Stimulated activated CD4-positive, alpha-beta T cell treated with anti-CD3 and anti-CD28 coated beads, Interleukin-4, amount 100 ng/mL, for 4 hours (primary cell): ENCODE measurements at regions not wholly inside any gene's neighbourhood (a gene's known extent, or its start where the extent isn't known, plus 50 kb on each side); places are given as distances from the start of the nearest gene placed in this dataset.

Experiments used
- DNase-seq, 2 experiments: peaks; one replicate each; pipeline ENCODE4 v3.0.0-alpha.2; 2020

DNA sequence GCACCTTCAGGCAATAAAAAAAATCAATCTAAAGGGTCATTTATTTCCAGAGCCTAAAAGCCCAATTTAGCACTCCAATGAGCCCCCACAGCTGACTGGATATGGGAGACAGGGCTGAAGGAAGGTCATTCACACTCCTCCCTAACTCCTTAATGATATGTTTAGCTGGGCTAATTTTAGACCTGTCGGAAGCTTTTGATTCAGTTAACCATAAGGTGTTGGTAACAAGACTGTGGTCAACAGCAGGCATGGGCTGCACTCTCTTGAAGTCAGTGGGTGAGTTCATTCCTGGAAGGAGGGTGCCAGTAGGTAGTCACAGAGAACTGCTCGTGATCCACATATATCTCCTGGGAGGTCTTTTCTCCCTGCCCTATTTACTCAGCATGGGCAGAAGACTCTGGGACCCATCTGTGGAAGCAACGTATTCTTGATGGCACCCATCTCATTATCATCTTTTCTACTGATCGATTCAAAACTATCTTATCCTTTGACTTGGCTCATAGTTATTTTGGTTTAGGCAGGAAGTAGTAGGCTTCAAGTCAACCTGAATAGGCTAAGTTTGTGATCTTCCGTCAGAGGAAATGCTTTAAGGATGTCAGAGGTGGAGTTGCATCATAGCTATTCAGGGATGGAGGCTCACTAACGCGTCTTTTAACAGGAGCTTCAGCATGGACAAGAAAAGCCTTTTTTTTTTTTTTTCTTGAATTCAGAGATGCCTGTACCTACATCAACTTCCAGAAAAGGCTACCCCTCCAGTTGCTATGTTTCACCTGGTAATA, 367.7 kb upstream of the SLC30A5 start:
- DNase-seq, result no peak

DNA sequence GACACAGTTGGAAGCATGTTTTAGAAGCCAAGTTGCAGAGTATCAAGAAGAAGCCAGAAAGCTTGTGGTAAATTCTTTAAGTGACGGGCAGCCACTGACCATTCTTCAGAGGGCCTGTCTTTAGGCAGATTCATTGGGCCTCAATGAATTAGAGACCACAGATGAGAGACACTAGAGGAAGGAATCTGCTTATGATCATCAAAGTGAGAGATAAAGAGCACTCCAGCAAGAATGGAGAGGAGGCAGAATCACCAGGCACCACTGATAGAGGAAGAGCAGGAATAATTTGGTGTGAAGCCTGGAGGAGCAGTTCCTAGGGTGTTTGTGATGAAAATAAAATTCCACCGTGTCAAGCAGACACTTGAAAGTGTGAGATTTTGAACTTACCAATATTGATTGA, 365.9 kb upstream of the SLC30A5 start:
- DNase-seq, result no peak

GRCh38 chr5:68729678-68730077, 364.1 kb upstream of the SLC30A5 start:
- DNase-seq, result no peak

DNA sequence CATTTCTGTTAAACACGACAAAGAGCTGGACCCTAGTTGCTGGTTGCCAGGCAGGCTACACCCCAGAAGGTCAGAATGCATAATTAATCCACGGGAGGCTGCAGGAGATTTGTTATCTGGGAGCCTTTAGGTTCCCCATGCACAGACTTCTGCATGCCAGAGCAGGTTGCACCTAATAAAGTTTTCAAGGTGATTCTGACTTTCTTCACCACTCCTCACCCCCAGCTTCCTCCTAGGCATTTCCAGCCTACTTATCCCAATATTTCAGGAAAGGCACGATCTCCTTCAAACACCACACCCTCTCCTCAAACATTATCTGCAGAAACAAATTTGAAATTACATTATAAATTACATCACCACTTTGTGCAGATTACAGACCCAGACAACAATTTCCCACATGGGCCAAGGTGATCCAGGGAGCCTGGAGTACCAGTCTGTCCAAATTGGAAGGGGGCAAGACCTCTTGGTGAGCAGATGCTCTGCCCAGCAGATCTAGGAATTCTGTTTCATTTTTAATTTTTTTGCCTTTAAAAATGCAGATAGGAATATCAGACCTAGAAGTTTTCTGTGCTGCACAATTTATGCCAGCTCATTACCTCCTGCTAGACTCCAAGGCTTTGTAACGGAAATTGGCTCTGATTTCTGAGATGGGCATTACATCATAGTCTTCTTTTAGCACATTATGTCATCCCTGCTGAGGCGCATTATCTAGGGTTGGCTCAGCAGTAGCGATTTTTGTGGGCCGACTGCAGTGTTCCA, 363.4 kb upstream of the SLC30A5 start:
- DNase-seq, result no peak

DNA sequence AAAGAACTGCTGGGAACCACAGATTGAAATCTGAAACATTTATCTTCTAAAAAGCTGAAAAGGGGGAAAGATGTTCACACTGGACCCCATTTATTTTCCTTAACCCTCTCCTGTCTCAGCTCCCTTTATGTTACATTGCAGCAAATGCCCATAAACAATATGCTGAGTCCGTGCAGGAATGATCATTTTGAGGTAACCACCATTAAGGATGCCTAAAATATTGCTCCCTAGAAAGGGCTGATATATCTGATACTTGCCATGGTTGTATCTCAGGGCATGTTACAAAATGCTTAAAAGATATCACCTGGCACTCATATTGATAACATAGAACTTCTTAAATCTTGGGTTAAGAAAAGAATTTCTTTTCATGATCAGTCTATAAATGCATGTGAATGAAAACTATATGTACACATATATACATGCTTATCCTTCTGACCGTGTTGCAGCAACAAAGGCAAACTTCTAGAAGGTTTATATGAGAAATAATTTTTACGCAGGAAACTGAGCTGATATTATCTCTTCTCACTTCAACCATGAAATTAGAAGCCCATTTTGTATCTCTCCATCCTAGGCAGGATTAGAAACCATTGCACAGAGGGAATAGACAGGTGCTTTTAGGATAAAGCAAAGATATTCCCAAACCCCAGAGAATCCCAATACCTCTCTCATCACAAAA, 362.7 kb upstream of the SLC30A5 start:
- DNase-seq, result no peak

GRCh38 chr5:68732251-68732650, 361.6 kb upstream of the SLC30A5 start:
- DNase-seq, result no peak

DNA sequence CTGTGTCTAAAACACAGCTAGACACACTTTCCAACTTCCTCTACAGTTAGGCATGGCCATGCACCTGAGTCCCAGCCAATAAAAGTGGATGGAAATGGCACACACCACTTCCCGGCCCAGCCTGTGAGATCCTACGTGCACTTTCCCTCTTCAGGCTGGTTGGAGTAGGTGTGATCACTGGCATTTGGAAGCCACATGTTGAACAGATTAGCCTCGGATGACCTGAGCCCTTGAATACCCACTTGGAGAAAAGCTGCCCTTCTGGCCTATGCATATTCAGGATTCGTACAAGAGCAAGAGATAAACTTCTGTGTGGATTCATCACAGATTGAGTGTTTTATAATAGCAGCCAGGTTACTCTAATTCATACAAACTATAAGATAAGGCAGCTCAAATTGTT, 359.0 kb upstream of the SLC30A5 start:
- no peak for DNase-seq

DNA sequence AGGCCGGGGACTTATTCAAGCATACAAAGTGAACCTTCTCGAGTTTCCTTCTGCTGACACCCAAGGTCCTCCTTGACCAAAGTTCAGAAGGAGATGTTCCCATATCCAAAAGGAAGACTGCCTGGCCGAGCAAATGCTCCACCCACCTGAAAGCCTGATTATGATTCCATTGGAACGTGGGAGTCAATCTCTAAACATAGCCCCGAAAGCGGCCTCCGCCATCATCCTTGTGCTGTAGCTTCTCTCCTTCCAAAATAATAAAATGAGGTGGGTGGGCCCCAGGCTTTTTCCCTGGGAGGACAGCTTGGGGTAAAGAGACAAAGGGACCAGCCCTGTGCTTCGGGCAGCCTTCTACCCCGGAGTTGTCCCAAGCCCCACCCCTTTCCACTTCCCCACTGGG, 355.6 kb upstream of the SLC30A5 start:
- no peak for DNase-seq

DNA sequence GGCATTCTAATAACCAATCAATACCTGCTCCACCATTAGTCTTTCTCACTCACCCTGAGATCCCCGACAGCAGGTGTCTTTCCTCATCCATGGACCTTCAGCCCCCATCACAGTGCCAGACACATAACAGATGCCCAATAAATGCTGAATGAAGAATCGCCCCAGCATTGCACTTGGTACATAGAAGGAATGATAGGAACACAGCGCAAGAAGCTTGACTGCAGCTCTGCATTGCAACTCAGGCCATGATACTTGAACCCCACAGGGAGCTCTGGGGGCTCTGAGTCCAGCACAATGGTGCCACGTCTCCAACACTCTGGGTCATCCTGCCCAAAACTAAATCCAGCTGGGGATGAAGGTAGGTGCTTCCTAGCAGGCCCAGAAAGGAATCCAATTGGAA, 355.0 kb upstream of the SLC30A5 start:
- DNase-seq, result no peak

DNA sequence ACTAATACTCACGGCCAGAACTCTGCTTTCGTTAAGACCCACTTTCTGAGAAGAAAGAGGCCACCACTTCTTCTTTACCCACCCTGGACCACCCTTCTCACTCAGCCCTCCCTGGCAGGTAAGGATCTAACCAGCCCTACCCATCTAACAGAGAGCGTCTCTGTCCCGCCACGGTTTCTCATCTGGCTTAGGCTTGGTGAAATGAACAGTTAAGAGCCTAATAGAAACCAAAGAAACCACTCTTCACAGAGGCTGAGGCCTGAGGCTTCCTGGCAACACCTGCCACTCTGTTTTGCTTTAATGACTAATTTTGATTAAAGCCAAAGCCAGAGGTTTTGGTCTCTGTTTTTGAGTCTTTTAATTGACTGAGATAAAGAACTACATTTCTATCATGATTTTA, 354.1 kb upstream of the SLC30A5 start:
- no peak for DNase-seq

- DNase-seq, result no peak
These were observed 353.4 kb upstream of the SLC30A5 start for GRCh38 chr5:68740226-68740910.

DNA sequence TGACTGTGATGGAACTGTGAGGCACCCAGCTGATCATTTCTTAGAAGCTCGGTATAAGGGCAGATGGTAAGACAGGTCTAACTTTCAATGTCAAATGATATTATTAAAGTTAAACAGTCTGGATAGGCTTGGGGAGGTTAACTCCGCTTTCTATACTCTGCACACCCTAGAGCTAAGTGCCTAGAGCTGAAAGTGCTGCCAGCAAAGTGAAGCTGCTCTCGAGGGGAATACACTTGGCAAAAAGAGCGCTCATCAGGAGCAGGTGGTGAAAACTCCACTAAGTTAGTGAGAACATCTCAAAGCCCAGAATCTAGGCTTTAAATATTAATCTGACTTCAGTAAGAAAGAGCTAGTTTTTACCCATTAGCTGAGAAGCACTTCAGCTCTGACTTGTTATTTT, 349.6 kb upstream of the SLC30A5 start:
- no peak for DNase-seq

- no peak for DNase-seq
These were observed 348.4 kb upstream of the SLC30A5 start for GRCh38 chr5:68745448-68745847.

DNA sequence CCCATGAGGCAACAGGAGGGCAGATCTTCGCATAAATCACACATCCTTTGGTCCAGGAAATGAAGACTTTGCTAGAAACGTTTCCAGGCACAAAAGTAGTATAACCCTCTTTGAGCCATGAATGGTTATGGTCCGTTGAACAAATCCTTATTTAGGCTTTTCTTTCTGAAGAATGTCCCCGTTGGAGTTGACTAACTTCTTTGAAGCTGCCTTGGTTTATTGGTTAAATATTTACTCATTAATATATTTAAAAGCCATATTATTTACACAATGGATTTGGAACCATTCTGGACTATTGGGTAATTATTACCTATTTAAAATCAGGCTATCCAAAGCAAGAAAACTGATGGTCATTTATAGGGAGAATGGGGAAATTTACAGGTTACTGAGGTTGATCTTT, 347.6 kb upstream of the SLC30A5 start:
- DNase-seq, result no peak

DNA sequence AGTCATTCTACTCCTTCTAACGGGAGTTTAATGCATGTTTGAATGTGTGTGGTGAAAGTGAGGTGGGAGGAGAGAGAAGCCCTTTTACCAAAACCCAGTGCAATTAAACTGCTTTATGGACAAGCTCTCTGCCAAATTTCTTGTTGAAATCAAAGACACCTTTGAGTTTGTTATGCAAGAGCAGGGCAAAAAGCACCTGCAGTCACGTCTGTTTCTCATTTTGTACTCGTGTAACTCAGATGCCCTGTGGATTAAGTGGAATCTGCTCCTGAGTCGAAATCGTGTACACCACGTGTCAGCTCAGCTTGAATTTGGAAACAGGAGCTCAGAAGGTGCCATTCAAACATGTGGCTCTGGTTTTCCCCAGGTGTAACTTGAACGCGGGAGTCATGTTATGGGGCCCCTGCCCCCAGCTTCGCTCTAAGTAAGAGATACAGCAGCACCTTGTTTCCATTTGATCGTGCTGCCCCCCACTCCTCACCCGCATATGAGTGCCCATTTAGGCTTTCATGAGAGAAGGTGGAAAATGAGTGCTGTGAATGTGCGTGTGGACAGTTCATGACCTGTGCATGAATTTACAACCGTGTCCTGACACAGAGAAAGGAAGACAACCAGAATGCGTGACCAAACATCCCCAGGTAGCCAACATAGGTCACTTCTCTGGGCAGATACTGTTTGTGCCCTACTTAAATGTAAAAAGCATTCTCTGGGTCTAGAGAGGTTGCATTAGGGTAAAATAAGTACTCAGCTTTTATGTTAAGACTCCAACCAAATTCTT, 347.0 kb upstream of the SLC30A5 start:
- no peak for DNase-seq

- DNase-seq, result no peak
These were observed 346.3 kb upstream of the SLC30A5 start for GRCh38 chr5:68747521-68747920.

DNA sequence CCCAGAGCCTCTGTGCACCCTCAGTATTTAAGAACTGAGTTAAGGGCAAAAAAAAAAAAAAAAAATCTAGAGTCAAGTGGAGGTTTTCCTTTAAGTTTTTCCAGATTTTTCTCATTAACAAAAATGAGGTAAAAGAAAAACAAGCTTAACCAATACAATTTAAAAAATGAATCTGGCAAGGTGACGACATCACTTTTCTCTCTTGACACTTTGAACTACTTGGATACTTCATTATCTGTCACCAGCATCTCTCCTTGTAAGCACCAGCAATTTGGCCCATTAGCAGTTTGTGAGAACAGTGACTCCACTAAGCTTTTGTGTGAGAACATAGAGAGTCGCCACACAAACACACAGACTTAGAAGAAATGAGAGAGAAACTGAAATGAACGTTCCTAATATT, 345.7 kb upstream of the SLC30A5 start:
- DNase-seq, result no peak

- DNase-seq, result no peak
These were observed 344.7 kb upstream of the SLC30A5 start for GRCh38 chr5:68749077-68749476.

GRCh38 chr5:68749631-68750030, 344.2 kb upstream of the SLC30A5 start:
- no peak for DNase-seq

DNA sequence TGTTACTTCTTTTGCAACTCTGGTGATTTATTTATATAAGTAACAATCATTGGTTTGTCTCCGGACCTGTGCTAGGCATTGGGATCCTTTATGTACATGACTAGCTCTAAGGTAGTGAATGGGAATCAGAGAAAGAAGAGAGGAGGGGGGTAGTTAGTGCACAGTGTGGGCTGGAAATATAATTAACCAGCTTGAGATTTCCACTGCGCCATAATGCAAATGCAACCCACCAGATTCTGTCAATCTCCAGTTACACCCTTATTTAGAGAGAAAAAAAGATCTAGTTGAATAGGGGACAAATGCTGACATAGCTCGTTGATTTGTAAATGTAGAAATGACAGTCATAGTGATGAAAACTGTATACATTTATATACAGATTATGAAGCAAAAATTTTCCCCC, 342.2 kb upstream of the SLC30A5 start:
- no peak for DNase-seq

DNA sequence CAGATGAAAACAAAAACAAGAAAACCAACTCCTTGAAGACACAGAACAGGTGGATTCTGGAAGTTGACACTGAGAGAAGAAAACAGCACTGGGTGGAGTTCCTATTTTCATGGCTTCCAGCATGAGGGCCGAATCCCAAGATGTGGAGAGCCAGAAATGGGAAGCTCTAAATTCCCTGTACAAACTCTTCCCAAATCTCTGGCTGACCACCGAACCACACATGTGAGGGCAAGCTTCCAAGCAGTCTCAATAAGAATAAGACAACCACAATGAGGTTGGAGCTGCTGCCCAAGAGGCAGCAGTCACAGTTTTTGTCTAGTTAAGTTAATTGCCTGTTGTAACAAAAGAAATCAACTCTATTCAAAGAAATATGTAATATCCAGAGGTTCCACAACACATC, 339.3 kb upstream of the SLC30A5 start:
- no peak for DNase-seq

GRCh38 chr5:68755293-68755692, 338.5 kb upstream of the SLC30A5 start:
- no peak for DNase-seq

DNA sequence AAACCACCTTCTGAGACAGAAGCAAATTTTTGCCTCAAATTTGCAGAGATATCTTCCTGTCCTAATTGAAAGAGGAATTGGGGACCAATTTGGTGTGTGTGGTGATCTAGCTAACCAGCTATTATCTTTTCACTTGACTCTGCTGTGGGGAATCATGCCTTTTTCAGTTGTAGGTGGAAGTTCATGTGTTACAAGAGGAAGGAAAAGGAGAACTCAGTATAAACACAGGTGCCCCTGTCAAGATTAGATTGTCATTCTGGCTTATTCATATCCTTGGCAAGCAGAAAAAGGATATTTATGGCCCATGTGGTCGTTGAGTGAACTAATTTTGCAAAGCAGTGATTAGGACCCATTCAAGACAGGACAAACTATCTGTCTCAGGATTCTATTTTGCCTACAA, 336.8 kb upstream of the SLC30A5 start:
- DNase-seq, result no peak
